ENCODE measurements at regions not wholly inside any gene's neighbourhood (a gene's known extent, or its start where the extent isn't known, plus 50 kb on each side); places are given as distances from the start of the nearest gene placed in this dataset.

GRCh38 chr4:123674762-123675465 lies 278.3 kb downstream of the SPRY1 start:
- TF ChIP-seq CTCF (conservative IDR thresholded peaks at IDR 0.05) (no peak), ZFX (IDR thresholded peaks at IDR 0.05) (no peak)
